Stimulated activated effector memory CD8-positive, alpha-beta T cell treated with anti-CD3 and anti-CD28 coated beads, Interleukin-12 subunit alpha, Interleukin-12 subunit beta, amount 100 ng/mL, for 72 hours (primary cell): ENCODE measurements at regions not wholly inside any gene's neighbourhood (a gene's known extent, or its start where the extent isn't known, plus 50 kb on each side); places are given as distances from the start of the nearest gene placed in this dataset.

Experiments used
- ATAC-seq: fragments of 150-1000 bp; cut with Tn5 transposase; 2 replicates; pipeline ENCODE4 v1.10.0; 2021
- DNase-seq, 2 donors: peaks; one replicate each; pipeline ENCODE4 v3.0.0; 2021 to 2022; ENCODE audit warnings: low spot score in 2 of 2
- H3K27ac Mint-ChIP-seq: one replicate; pipeline ENCODE4 v1.8.0; 2022; ENCODE audit warnings: mild to moderate bottlenecking, mixed read lengths
- H3K36me3 Mint-ChIP-seq: one replicate; pipeline ENCODE4 v1.8.0; 2022; ENCODE audit warnings: mild to moderate bottlenecking, mixed read lengths
- H3K4me1 Mint-ChIP-seq: one replicate; pipeline ENCODE4 v1.8.0; 2022; ENCODE audit warnings: mixed read lengths
- H3K4me3 Mint-ChIP-seq: one replicate; pipeline ENCODE4 v1.8.0; 2022; ENCODE audit warnings: mild to moderate bottlenecking, mixed read lengths
- H3K9me3 Mint-ChIP-seq: one replicate; pipeline ENCODE4 v1.8.0; 2022; ENCODE audit warnings: mixed read lengths

DNA sequence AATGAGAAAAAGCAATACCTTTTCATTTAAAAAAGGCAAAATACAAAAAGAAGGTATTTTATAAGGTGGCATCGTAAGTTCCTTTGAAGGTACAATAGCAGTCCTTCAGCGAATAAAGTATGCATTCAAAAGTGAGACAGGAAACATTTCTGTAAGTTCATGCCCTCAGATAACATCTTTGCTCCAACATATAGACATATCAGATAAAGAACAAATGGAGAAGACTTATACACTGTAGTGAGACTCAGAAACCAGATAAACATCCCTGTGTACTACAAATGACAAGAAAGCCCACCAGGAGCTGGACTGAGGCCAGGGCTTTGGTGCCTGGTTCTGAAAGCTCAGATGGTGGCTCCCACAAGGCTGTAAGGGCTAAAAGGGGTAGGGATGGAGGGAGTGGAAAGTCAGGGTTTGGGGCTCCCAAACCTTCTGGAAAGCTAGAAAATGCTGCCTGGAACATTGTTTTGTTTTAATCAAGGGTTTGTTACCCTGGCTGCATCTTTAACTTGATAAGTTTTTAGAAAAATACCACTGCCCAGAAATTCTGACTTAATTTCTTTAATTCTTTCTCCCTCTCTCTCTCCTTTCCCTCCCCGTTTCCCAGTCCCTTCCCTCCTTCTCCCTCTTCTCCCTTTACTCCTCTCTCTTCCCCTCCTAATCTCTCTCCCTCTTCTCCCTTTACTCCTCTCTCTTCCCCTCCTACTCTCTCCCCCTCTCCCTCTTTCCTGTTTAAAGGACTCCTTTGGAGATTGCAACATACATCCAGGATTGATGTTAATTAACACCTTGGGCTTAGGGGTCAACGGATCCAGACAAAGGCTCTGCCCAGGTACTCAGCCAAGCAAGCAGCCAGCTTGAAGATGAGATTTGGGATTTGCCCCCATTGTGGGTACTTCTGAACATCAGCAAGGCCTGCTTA is 126.1 kb downstream of the AQP9 start:
- no peak for DNase-seq
- no peak overlapping the region for H3K4me3 Mint-ChIP-seq
- no peak for ATAC-seq
- H3K4me1 Mint-ChIP-seq = peaks cover under 1% of the 10 kb centered on the region
- H3K27ac Mint-ChIP-seq = peak overlapping the region; percentile 58
- H3K9me3 Mint-ChIP-seq = no peaks in the 10 kb centered on the region
- no peaks in the 10 kb centered on the region for H3K36me3 Mint-ChIP-seq

DNA sequence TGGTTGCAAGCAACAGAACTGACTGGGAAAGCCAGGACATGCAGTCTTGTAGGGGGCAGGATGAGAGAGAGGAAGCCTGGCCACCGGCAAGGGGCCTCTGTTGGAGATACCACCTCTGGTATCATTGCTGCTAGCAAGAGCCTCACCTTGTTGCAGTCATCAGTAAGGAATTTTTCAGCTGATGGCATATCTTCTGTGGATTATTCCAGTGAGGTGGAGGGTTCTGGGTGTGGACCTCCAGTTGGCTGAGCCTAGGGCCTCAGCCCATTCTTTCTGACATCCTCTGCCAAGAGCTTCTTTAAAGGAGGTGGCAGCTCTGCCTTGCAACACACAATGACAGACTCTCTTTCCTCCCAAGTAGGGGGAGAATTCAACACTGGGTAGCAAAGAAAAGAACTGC is 128.9 kb downstream of the AQP9 start:
- peaks cover 5% of the 10 kb centered on the region for H3K9me3 Mint-ChIP-seq
- H3K4me3 Mint-ChIP-seq = no peak overlapping the region

DNA sequence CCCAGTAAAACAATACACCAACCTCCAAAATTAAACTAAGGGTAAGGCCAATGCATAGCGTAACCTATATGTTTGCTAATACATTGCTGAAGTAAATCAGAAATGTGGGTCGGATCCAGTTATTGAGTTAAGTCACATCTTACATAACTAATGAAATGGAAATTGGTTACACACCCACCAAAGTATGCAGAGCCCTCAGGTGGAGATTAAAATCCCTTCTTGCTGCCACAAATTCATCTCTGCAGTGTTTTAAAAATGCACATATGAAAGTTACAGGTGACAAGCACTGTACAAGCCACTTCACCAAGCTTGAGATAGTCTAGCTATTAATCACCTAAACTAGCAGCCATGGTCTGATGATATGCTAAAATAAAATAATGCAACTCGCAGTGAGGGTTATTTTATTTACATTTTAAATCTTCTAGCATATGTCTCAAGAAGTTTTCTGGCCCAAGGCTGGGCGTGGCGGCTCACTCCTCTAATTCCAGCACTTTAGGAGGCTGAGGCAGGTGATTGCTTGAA is 130.6 kb downstream of the AQP9 start:
- ATAC-seq = no peak
- DNase-seq = no peak
- peaks cover 12% of the 10 kb centered on the region for H3K4me1 Mint-ChIP-seq

More for the DNA sequence above, 128.9 kb downstream of the AQP9 start:
- Mint-ChIP-seq H3K36me3 (no peaks in the 10 kb centered on the region), H3K27ac (peak overlapping the region; percentile 18), H3K4me1 (peaks cover 12% of the 10 kb centered on the region)
- no peak for DNase-seq
- no peak for ATAC-seq

GRCh38 chr15:58269455-58270414 is 131.6 kb downstream of the AQP9 start:
- DNase-seq = peak in 1 of 2 donors; percentile 10
- H3K27ac Mint-ChIP-seq = peak overlapping the region; percentile 81
- H3K4me1 Mint-ChIP-seq = peaks cover 12% of the 10 kb centered on the region
- H3K36me3 Mint-ChIP-seq = no peaks in the 10 kb centered on the region
- peaks cover 5% of the 10 kb centered on the region for H3K9me3 Mint-ChIP-seq
- no peak overlapping the region for H3K4me3 Mint-ChIP-seq
- ATAC-seq = peak; percentile 79

More for the DNA sequence above, 130.6 kb downstream of the AQP9 start:
- Mint-ChIP-seq H3K27ac (no peak overlapping the region), H3K4me3 (no peak overlapping the region), H3K36me3 (no peaks in the 10 kb centered on the region), H3K9me3 (peaks cover 5% of the 10 kb centered on the region)

DNA sequence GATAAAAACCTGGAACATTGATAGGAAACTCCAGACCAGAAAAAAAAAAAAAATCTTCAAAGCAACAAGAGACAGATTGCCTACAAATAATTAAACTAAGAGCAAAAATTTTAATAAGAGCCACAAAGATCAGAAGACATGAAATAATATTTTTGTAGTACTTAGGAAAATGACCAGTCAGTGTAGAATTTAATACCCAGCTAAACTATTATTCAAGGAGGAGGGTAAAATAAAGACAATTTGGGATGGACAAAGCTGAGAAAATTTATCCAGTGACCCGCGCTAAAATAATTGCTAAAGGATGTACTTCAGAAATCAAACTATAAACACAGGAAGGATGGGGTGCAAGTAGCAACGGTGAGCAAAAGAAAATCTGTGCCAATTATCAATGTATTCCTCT is 133.2 kb downstream of the AQP9 start:
- Mint-ChIP-seq H3K4me3 (no peak overlapping the region), H3K4me1 (peaks cover 12% of the 10 kb centered on the region), H3K9me3 (peaks cover 5% of the 10 kb centered on the region), H3K27ac (no peak overlapping the region), H3K36me3 (no peaks in the 10 kb centered on the region)
- ATAC-seq = no peak
- DNase-seq = no peak

GRCh38 chr15:58273104-58273503 is 134.9 kb downstream of the AQP9 start:
- Mint-ChIP-seq H3K4me3 (no peak overlapping the region), H3K9me3 (peaks cover 5% of the 10 kb centered on the region), H3K4me1 (peaks cover 12% of the 10 kb centered on the region), H3K36me3 (no peaks in the 10 kb centered on the region), H3K27ac (no peak overlapping the region)
- ATAC-seq (no peak), DNase-seq (no peak)

GRCh38 chr15:58274885-58275284 is 136.7 kb downstream of the AQP9 start:
- Mint-ChIP-seq H3K4me3 (no peak overlapping the region), H3K36me3 (no peaks in the 10 kb centered on the region), H3K27ac (no peak overlapping the region), H3K9me3 (peaks cover 5% of the 10 kb centered on the region), H3K4me1 (peaks cover 6% of the 10 kb centered on the region)
- ATAC-seq (no peak), DNase-seq (no peak)

DNA sequence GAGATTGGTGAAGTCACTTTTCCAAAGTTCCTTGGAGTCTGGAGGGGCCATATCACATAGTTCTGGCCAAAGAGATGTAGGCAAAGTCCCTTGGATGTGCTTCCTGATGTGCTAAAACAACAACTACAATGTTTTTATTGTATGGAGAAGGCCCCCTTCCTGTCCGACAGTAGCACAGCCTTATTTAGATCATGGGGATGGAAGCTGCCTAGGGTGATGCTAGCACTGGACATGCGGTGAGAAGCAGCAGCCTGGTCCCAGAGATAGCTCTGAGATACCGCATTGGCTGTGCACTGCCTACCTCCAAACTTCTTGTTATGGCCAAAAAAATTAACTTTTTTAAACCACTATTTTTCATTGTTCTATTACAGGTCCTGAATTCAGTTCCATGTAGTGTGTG is 137.6 kb downstream of the AQP9 start:
- H3K36me3 Mint-ChIP-seq = no peaks in the 10 kb centered on the region
- peaks cover 5% of the 10 kb centered on the region for H3K9me3 Mint-ChIP-seq
- H3K4me1 Mint-ChIP-seq = no peaks in the 10 kb centered on the region
- H3K27ac Mint-ChIP-seq = no peak overlapping the region
- ATAC-seq = no peak
- H3K4me3 Mint-ChIP-seq = no peak overlapping the region
- no peak for DNase-seq

- Mint-ChIP-seq H3K4me1 (no peaks in the 10 kb centered on the region), H3K4me3 (no peak overlapping the region), H3K36me3 (no peaks in the 10 kb centered on the region), H3K27ac (no peak overlapping the region), H3K9me3 (no peaks in the 10 kb centered on the region)
- DNase-seq = no peak
- no peak for ATAC-seq
These were observed 138.7 kb downstream of the AQP9 start for GRCh38 chr15:58276924-58277323.

GRCh38 chr15:58277333-58277732 is 139.2 kb downstream of the AQP9 start:
- H3K9me3 Mint-ChIP-seq = no peaks in the 10 kb centered on the region

GRCh38 chr15:58279106-58279505 is 140.9 kb downstream of the AQP9 start:
- no peaks in the 10 kb centered on the region for H3K4me1 Mint-ChIP-seq
- DNase-seq = no peak

More at GRCh38 chr15:58277333-58277732, 139.2 kb downstream of the AQP9 start:
- Mint-ChIP-seq H3K36me3 (no peaks in the 10 kb centered on the region), H3K4me3 (no peak overlapping the region), H3K4me1 (no peaks in the 10 kb centered on the region), H3K27ac (no peak overlapping the region)
- DNase-seq = no peak
- ATAC-seq = no peak

GRCh38 chr15:58279654-58280053 is 141.5 kb downstream of the AQP9 start:
- DNase-seq = no peak
- no peaks in the 10 kb centered on the region for H3K4me1 Mint-ChIP-seq
- ATAC-seq = no peak
- H3K4me3 Mint-ChIP-seq = no peak overlapping the region
- H3K36me3 Mint-ChIP-seq = no peaks in the 10 kb centered on the region
- no peaks in the 10 kb centered on the region for H3K9me3 Mint-ChIP-seq
- no peak overlapping the region for H3K27ac Mint-ChIP-seq

More at GRCh38 chr15:58279106-58279505, 140.9 kb downstream of the AQP9 start:
- H3K9me3 Mint-ChIP-seq = no peaks in the 10 kb centered on the region
- H3K27ac Mint-ChIP-seq = no peak overlapping the region
- H3K36me3 Mint-ChIP-seq = no peaks in the 10 kb centered on the region
- no peak overlapping the region for H3K4me3 Mint-ChIP-seq
- ATAC-seq = no peak

- DNase-seq (no peak), ATAC-seq (no peak)
- Mint-ChIP-seq H3K27ac (no peak overlapping the region), H3K36me3 (no peaks in the 10 kb centered on the region), H3K4me1 (no peaks in the 10 kb centered on the region), H3K4me3 (no peak overlapping the region), H3K9me3 (no peaks in the 10 kb centered on the region)
These were observed 144.0 kb downstream of the AQP9 start for GRCh38 chr15:58282060-58282708.

- no peaks in the 10 kb centered on the region for H3K9me3 Mint-ChIP-seq
- no peak for DNase-seq
- no peak overlapping the region for H3K4me3 Mint-ChIP-seq
- no peaks in the 10 kb centered on the region for H3K4me1 Mint-ChIP-seq
- ATAC-seq = no peak
- H3K27ac Mint-ChIP-seq = no peak overlapping the region
- no peaks in the 10 kb centered on the region for H3K36me3 Mint-ChIP-seq
These were observed 145.1 kb downstream of the AQP9 start for GRCh38 chr15:58283302-58283701.

GRCh38 chr15:58284293-58284692 is 146.1 kb downstream of the AQP9 start:
- DNase-seq (no peak), ATAC-seq (no peak)
- peak overlapping the region; percentile 46 for H3K27ac Mint-ChIP-seq
- H3K36me3 Mint-ChIP-seq = no peaks in the 10 kb centered on the region
- H3K4me3 Mint-ChIP-seq = no peak overlapping the region
- no peaks in the 10 kb centered on the region for H3K9me3 Mint-ChIP-seq
- H3K4me1 Mint-ChIP-seq = no peaks in the 10 kb centered on the region
